ENCODE measurements at regions not wholly inside any gene's neighbourhood (a gene's known extent, or its start where the extent isn't known, plus 50 kb on each side); places are given as distances from the start of the nearest gene placed in this dataset.

- peaks cover under 1% of the 10 kb centered on the region for H3K9me3 Mint-ChIP-seq
Measured at GRCh38 chr20:11394145-11394833, 523.4 kb upstream of the BTBD3 start.

DNA sequence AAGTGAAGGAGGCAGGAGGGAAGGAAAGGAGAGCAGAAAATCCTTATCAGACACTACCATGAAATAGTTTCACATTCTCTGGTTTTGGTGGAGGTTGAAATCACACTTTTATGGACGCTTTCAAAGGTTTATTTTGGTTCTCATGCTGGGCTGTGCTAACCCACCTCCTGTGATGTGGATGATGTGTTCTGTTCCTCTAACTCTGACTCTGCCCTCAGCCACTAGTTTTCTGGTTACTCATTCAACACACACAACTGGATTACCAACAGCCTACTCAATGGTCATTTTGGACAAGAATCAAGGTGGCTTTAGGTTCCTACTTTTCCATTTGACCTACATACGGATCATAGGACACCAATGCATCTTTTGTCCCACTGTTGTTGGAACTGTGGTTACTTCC is 522.1 kb upstream of the BTBD3 start:
- no peak overlapping the region for H3K27ac Mint-ChIP-seq (ENCODE audit: unreplicated experiment)
- H3K27me3 Mint-ChIP-seq (ENCODE audit: low read depth): no peaks in the 10 kb centered on the region
- no peaks in the 10 kb centered on the region for H3K9me3 Mint-ChIP-seq
- TF ChIP-seq, protein P1, sequence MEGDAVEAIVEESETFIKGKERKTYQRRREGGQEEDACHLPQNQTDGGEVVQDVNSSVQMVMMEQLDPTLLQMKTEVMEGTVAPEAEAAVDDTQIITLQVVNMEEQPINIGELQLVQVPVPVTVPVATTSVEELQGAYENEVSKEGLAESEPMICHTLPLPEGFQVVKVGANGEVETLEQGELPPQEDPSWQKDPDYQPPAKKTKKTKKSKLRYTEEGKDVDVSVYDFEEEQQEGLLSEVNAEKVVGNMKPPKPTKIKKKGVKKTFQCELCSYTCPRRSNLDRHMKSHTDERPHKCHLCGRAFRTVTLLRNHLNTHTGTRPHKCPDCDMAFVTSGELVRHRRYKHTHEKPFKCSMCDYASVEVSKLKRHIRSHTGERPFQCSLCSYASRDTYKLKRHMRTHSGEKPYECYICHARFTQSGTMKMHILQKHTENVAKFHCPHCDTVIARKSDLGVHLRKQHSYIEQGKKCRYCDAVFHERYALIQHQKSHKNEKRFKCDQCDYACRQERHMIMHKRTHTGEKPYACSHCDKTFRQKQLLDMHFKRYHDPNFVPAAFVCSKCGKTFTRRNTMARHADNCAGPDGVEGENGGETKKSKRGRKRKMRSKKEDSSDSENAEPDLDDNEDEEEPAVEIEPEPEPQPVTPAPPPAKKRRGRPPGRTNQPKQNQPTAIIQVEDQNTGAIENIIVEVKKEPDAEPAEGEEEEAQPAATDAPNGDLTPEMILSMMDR (conservative IDR thresholded peaks at IDR 0.05): no peak
- no peaks in the 10 kb centered on the region for H3K36me3 Mint-ChIP-seq (ENCODE audit: low read depth)
- DNase-seq (ENCODE audit: low read depth, low spot score): no peak
- H3K4me1 Mint-ChIP-seq: no peaks in the 10 kb centered on the region
- H3K4me3 Mint-ChIP-seq: no peak overlapping the region

More at GRCh38 chr20:11394145-11394833, 523.4 kb upstream of the BTBD3 start:
- DNase-seq (ENCODE audit: low read depth, low spot score): no peak
- no peaks in the 10 kb centered on the region for H3K27me3 Mint-ChIP-seq (ENCODE audit: low read depth)
- H3K36me3 Mint-ChIP-seq (ENCODE audit: low read depth): no peaks in the 10 kb centered on the region
- TF ChIP-seq, protein P1 (conservative IDR thresholded peaks at IDR 0.05): no peak
- no peaks in the 10 kb centered on the region for H3K4me1 Mint-ChIP-seq
- no peak overlapping the region for H3K27ac Mint-ChIP-seq (ENCODE audit: unreplicated experiment)
- no peak overlapping the region for H3K4me3 Mint-ChIP-seq

GRCh38 chr20:11401988-11402387 is 515.7 kb upstream of the BTBD3 start:
- no peak overlapping the region for H3K27ac Mint-ChIP-seq (ENCODE audit: unreplicated experiment)
- peaks cover 2% of the 10 kb centered on the region for H3K36me3 Mint-ChIP-seq (ENCODE audit: low read depth)
- TF ChIP-seq, protein P1 (conservative IDR thresholded peaks at IDR 0.05): no peak
- DNase-seq (ENCODE audit: low read depth, low spot score): no peak
- H3K4me3 Mint-ChIP-seq: no peak overlapping the region
- H3K27me3 Mint-ChIP-seq (ENCODE audit: low read depth): no peaks in the 10 kb centered on the region
- H3K9me3 Mint-ChIP-seq: peaks cover 7% of the 10 kb centered on the region
- H3K4me1 Mint-ChIP-seq: peaks cover 5% of the 10 kb centered on the region

DNA sequence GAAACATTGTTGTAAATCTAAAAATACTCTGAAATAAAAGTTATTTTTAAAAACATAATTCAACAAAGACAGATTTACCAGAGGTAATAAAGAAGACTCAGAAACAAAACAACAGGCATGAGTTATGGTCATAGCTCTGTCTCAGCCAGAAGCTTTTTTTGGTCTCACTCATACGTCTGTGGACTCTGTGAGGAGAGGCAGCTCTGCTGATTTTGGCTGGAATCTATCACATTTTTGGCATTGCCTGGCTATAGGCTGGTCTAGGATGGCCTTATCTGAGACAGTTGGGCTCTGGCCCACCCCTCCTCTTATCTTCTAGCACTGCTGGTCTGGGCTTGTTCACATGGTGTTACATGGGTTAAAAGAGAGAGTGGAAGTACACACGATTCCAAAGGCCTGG is 514.0 kb upstream of the BTBD3 start:
- no peak for DNase-seq (ENCODE audit: low read depth, low spot score)
- H3K4me3 Mint-ChIP-seq: no peak overlapping the region
- no peaks in the 10 kb centered on the region for H3K27me3 Mint-ChIP-seq (ENCODE audit: low read depth)
- no peak overlapping the region for H3K27ac Mint-ChIP-seq (ENCODE audit: unreplicated experiment)
- H3K36me3 Mint-ChIP-seq (ENCODE audit: low read depth): peaks cover 2% of the 10 kb centered on the region
- H3K4me1 Mint-ChIP-seq: peaks cover 5% of the 10 kb centered on the region
- peaks cover 7% of the 10 kb centered on the region for H3K9me3 Mint-ChIP-seq
- TF ChIP-seq, protein P1 (conservative IDR thresholded peaks at IDR 0.05): no peak

- peaks cover 7% of the 10 kb centered on the region for H3K9me3 Mint-ChIP-seq
- no peak overlapping the region for H3K27ac Mint-ChIP-seq (ENCODE audit: unreplicated experiment)
- H3K27me3 Mint-ChIP-seq (ENCODE audit: low read depth): no peaks in the 10 kb centered on the region
- peaks cover 2% of the 10 kb centered on the region for H3K36me3 Mint-ChIP-seq (ENCODE audit: low read depth)
- DNase-seq (ENCODE audit: low read depth, low spot score): no peak
- TF ChIP-seq, protein P1 (conservative IDR thresholded peaks at IDR 0.05): no peak
- H3K4me1 Mint-ChIP-seq: peaks cover 2% of the 10 kb centered on the region
- no peak overlapping the region for H3K4me3 Mint-ChIP-seq
Measured at GRCh38 chr20:11406877-11407276, 510.8 kb upstream of the BTBD3 start.

All from neural crest cell (in vitro differentiated cells).